GM12891 (cell line): ENCODE measurements at regions not wholly inside any gene's neighbourhood (a gene's known extent, or its start where the extent isn't known, plus 50 kb on each side); places are given as distances from the start of the nearest gene placed in this dataset.

Experiments
- DNase-seq: peaks from one replicate; pipeline ENCODE4 v3.0.0; 2011; ENCODE audit warnings: low spot score; ENCODE audit not compliant: insufficient read length
- FAIRE-seq: peaks from 2 replicates; lab custom pipeline; 2011; peaks lifted over from hg19 to GRCh38; lab: Jason Lieb, UNC
- PAX5 ChIP-seq: IDR thresholded peaks from 2 replicates; pipeline ENCODE4 v1.6.1; 2011; ENCODE audit warnings: low read length, moderate library complexity, mild to moderate bottlenecking; ENCODE audit not compliant: insufficient read depth, severe bottlenecking
- POLR2A ChIP-seq: IDR thresholded peaks from 2 replicates; pipeline ENCODE4 v1.6.1; 2011; ENCODE audit warnings: low read depth, low read length, control low read depth
- POLR2AphosphoS5 ChIP-seq: IDR thresholded peaks from 2 replicates; pipeline ENCODE4 v1.6.1; 2011; ENCODE audit warnings: low read depth, low read length, control low read depth
- POU2F2 ChIP-seq: IDR thresholded peaks from 2 replicates; pipeline ENCODE4 v1.6.1; 2011; ENCODE audit warnings: low read depth, mild to moderate bottlenecking, control low read depth, low read length, moderate library complexity
- SPI1 ChIP-seq: IDR thresholded peaks from 2 replicates; pipeline ENCODE4 v1.6.1; 2011; ENCODE audit warnings: low read depth, low read length, control low read depth
- TAF1 ChIP-seq: IDR thresholded peaks from 2 replicates; pipeline ENCODE4 v1.6.1; 2011; ENCODE audit warnings: low read depth, low read length, control low read depth

DNA sequence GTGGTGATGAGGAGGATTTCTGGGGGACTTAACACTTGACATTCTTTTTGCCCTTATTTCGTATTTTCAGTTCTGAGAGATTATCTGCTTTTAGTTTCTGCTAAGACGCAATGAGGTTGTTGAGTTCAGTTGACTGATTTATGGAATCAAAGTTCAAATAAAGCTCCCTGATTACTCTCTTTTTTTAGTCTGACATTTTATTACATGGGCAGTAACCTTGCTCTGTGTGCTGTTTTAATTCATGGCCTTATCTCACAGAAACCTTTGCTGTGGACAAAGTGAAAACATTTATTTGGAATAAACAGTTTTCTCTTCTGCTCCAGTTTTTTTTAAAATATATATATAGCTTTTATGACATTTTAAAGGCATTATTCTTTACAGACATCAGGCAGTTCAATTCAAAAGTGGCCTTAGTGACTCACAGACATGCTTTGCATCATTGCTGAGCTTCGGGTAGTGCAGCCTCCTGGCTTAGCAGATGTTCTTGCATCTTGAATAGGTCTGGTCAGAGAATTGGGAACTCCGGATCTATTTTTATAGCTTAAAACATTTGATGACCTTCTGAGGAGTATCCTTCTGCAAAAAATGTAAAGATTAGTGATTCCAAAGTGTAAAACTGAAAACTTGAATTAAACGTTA is 162.9 kb downstream of the FAM170A start:
- FAIRE-seq, result no peak
- TF ChIP-seq PAX5, result no peak
- TF ChIP-seq POLR2AphosphoS5, result no peak
- TF ChIP-seq TAF1, result no peak
- no peak for TF ChIP-seq SPI1
- no peak for TF ChIP-seq POLR2A
- no peak for TF ChIP-seq POU2F2
- no peak for DNase-seq

DNA sequence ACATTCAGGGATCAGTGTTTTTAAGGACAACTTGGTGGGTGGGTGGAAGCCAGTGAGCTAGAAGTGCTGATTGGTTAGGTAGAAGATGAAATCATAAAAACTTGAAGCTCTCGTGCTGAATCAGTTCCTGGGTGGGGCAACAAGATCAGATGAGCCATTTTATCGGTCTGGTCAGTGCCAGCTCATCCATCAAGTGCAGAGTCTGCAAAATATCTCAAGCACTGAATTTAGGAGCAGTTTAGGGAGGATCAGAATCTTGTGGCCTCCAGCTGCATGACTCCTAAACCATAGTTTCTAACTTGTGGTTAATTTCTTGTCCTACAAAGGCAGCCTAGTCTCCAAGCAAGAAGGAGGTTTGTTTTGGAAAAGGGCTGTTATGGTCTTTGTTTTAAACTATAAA is 166.4 kb downstream of the FAM170A start:
- no peak for FAIRE-seq
- DNase-seq, result no peak
- TF ChIP-seq PAX5, result no peak
- no peak for TF ChIP-seq POLR2A
- TF ChIP-seq POU2F2, result no peak
- no peak for TF ChIP-seq TAF1
- no peak for TF ChIP-seq SPI1
- no peak for TF ChIP-seq POLR2AphosphoS5

DNA sequence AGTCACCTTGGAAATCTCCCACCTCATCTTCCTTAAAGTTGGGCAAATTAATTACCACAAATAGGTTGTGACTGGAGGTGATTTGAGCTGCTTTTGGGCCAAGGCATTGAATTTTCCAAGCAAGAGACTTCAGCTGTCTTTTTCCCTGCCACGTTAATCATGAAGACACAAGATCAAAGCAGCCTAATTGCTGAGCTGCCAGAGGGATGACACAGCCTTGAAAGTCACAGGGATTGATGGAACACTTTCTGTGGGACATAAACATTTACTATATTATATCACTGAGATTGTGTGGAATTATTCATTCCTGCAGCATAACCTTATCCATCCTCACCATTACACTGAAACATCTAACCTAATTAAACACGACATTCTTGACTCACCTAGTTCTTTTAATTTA is 172.2 kb downstream of the FAM170A start:
- no peak for TF ChIP-seq PAX5
- no peak for TF ChIP-seq SPI1
- DNase-seq (no peak), FAIRE-seq (no peak)

DNA sequence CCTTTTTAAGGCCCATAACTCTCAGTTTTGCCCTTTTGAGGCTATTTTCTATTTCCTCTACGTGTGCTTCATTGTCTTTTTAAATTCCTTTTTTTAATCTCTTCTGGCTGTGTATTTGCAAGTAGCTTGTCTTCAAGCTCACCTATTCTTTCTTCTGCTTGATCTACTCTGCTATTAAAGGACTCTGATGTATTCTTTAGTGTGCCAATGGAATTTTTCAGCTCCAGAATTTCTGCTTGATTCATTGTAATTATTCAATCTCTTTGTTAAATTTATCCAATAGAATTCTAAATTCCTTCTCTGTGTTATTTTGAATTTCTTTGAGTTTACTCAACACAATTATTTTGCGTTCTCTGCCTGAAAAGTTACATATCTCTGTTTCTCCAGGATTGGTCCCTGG is 178.7 kb downstream of the FAM170A start:
- TF ChIP-seq PAX5 (no peak), POLR2AphosphoS5 (no peak), POLR2A (no peak), POU2F2 (no peak), TAF1 (no peak), SPI1 (no peak)
- no peak for DNase-seq
- FAIRE-seq, result no peak

DNA sequence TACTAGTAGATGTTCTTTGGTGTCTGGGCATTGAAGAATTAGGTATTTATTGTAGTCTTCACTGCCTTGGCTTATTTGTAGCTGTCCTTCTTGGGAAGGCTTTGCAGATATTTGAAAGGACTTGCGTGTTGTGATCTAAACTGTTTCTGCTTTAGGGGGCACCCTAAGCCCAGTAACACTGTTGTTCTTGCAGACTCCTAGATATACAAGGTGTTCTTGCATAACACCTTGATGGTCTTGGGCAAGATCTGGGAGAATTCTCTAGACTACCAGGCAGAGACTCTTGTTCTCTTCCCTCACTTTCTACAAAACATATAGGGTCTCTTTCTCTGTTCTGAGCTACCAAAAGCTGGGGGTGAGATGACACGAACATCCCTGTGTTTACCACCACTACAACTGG is 179.1 kb downstream of the FAM170A start:
- DNase-seq (no peak), FAIRE-seq (no peak)
- no peak for TF ChIP-seq SPI1
- no peak for TF ChIP-seq POLR2AphosphoS5
- TF ChIP-seq TAF1, result no peak
- no peak for TF ChIP-seq PAX5
- TF ChIP-seq POLR2A, result no peak
- no peak for TF ChIP-seq POU2F2

DNA sequence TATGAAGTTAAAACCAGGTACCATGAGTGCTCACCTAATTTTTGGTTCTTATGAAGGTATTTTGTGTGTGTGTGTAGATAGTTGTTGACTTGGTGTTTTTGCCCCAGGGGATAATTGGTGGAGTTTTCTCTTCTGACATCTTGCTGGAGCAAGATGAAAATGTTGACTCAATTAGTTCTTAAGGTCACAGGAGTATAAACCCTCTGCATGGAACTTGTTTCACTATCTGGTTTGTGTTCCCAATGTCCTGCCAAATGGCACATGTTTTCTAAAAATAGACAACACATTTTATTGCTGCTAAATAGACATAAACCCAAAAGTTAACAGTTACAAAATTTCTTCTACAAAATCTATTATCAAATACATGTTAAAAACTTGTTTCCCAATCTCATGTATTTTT is 180.9 kb downstream of the FAM170A start:
- TF ChIP-seq SPI1 (no peak), PAX5 (no peak), POLR2AphosphoS5 (no peak), POU2F2 (no peak), POLR2A (no peak), TAF1 (no peak)
- DNase-seq (no peak), FAIRE-seq (no peak)

DNA sequence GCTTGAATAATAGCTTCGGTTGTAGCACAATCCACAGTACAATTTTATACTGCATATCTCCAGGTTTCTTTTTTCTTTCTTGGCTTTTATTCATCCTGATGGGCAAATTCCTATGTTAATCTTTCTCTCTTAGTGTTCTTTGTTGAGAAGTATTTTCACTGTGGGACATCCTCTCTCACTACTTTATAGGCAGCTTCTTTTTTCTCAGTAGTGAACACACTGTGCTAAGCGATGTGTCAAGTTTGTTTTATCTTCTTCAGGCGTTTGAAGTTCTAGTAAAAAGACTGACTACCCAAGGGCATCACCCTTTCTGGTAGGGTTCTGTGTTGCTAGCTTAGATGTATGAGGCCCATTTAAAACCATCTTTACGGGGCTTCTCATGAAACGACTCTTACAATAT is 182.1 kb downstream of the FAM170A start:
- no peak for DNase-seq
- FAIRE-seq, result no peak
- TF ChIP-seq TAF1, result no peak
- TF ChIP-seq PAX5, result no peak
- no peak for TF ChIP-seq POLR2AphosphoS5
- TF ChIP-seq POU2F2, result no peak
- TF ChIP-seq SPI1, result no peak
- TF ChIP-seq POLR2A, result no peak

DNA sequence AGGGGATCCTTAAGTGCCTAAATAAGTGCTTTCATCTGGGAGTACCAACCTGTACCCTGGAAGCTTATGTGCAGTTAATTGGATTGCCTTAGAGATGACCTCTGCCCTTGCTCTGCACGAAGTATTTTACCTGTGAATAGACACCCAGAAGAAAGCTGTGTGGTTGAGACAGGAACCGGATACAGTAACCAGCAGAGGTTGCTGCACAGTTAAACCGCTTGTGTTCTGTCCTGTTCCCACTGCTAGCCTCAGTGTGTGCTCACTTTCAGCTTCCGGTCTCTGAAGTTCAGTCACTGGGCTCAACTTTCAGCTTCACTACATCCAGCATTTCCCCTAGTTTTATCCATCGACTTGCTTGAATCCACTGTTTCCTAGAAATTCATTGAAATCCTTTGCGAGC is 185.3 kb downstream of the FAM170A start:
- no peak for FAIRE-seq
- no peak for DNase-seq
- TF ChIP-seq POLR2AphosphoS5 (no peak), SPI1 (no peak)

DNA sequence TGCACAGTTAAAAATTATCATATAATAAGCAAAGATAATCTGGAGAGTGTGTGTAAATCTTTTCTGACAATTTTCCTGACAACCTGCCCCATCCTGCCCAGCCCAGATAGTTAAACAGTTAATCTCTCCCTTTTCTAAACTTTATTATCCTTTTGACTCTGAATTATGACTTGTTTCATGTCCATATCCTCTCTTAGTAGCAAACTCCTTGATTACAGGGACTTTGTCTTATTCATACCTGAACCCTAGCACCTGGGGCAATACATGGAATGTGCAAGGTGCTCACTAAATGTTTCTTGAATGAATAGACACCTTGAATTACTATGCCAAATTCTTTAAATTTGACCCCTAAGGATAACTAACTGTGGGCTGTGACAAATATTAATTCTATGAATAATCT is 186.7 kb downstream of the FAM170A start:
- TF ChIP-seq SPI1 (no peak), POLR2A (no peak), POU2F2 (no peak), TAF1 (no peak), PAX5 (no peak), POLR2AphosphoS5 (no peak)
- no peak for DNase-seq
- FAIRE-seq, result no peak

DNA sequence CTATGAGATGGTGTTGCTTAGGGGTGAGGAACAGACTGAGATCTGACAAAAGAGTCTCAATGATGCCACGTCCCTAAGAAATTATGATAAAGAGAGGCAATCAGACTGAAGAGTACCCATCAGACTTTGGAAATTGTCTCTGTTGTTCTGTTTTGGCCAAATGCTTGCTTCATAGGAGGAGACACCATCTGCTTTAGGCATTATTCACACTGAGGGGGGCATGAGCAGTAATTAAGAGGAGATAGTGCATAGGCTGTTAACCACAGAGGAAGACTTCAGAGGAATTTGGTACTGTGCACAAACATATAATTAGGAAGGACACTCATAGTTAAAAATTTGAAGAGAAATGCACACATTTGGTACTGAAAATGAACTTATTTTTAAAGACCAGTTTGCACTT is 190.7 kb downstream of the FAM170A start:
- no peak for FAIRE-seq
- DNase-seq, result no peak
- no peak for TF ChIP-seq POLR2AphosphoS5
- no peak for TF ChIP-seq SPI1
- TF ChIP-seq TAF1, result no peak
- TF ChIP-seq POLR2A, result no peak

DNA sequence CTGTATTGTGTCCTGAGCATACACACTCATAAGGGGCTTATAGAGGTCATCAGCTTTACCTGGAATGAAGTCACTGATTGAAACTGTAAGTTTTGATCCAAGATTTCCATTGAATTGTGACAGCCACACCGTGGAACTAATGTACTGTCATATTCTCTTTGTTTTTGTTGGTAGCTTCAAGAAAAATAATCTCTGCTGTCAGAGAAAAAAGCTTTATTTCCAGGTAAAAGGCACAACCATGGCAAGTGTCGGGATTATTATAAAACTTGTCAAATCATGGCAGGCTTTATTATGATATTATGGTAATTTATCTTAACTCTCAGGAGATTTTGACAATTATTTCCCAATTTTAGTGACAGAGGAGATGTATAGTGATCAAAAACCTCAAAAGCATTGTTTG is 191.2 kb downstream of the FAM170A start:
- DNase-seq (no peak), FAIRE-seq (no peak)
- TF ChIP-seq SPI1 (no peak), POU2F2 (no peak), TAF1 (no peak), POLR2AphosphoS5 (no peak), PAX5 (no peak), POLR2A (no peak)
